Central memory CD4-positive, alpha-beta T cell (primary cell): ENCODE measurements at regions not wholly inside any gene's neighbourhood (a gene's known extent, or its start where the extent isn't known, plus 50 kb on each side); places are given as distances from the start of the nearest gene placed in this dataset.
A peak's percentile ranks its signal among the peaks of the same experiment; 100 is the strongest.

ENCODE experiments used
- DNase-seq: peaks from one replicate; pipeline ENCODE4 v3.0.0; 2022

DNA sequence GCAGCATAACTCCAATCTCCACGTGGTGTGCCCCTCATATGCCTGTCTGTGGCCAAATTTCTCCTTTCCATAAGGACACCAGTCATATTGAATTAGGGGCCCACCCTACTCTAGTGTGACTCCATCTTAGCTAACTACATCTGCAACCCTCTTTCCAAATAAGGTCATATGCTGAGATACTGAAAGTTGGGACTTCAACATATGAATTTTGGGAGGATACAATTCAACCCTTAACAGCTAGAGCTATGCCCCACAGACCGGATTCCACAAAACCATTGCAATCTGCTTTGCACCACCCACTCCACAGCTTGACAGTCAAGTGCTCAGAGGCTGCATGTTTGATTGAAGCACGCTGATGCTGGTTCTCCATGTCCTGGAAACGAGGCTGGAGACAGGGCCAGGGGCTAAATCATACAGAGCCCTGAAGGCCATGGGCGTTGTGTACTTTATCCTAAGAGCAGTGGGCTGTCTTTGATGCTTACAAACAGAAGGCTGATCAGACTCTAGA is 122.8 kb downstream of the MTX3 start:
- no peak for DNase-seq

DNA sequence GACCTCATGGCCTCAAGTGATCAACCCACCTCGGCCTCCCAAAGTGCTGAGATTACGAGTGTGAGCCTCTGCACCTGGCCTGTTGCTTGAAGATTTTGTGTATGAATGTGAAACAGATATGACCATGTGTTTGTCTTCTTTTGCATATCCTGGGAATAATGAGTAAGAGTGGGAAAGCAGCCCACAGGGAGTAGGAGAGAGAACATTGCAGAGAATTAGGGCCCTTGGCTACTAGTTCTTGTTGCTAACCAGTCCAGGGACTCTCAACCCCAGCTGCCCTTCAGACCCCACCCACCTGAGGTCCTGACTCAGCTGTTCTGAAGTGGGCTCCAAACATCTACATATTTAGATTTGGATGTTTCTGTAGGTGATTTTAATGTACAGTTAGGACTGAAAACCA is 125.5 kb downstream of the MTX3 start:
- no peak for DNase-seq

DNA sequence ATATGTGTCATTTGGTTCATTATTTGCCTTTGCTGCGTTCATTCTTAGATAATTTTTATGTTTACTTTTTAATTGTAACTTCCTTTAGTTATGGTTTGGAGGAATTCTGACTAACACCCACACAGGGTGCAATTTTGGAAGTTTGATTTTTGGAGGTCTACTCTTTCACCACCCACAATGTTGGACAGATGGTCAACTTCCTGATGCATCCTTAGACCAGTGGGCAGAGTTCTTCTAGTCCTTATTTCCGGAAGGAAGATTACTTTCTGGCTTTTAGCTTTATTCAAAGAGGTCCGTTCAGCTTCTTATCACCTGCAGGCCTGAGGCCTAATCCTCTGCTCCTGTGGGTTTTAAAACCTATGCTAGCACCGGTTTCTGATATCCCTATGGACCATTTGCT is 126.7 kb downstream of the MTX3 start:
- no peak for DNase-seq

DNA sequence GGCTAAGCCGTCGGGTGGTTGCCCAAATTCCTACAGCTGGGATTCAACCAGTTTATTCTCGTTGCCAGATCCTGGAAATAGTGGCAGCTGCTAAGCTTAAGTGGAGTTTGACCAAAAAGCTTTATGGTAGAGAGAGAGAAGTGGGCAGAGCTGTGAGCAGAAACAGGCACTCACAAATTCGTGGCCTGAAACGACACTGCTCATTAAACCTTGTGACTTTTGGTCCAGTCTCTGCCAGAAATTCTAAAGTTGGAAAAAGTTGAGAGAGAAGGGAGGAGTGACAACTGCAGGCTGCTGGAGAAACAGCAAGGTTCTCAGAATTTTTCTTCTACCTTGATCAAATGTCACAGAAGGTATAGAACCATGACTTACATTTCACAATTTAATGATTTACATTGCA is 131.5 kb downstream of the MTX3 start:
- no peak for DNase-seq

DNA sequence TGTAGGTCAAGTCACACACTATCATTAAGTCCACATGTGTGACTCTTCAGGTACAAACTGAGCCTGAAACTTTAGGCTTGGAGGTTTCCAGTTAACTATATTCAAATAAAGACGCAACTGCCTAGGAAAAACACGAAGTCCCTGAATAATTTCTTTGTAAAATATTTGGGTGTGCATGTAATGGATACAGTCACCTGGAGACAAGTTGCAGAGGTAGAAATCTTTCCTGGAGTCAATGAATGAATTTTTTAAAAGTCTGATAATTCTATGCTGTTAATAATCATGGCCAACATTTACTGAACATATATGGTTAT is 132.7 kb downstream of the MTX3 start:
- DNase-seq: no peak

DNA sequence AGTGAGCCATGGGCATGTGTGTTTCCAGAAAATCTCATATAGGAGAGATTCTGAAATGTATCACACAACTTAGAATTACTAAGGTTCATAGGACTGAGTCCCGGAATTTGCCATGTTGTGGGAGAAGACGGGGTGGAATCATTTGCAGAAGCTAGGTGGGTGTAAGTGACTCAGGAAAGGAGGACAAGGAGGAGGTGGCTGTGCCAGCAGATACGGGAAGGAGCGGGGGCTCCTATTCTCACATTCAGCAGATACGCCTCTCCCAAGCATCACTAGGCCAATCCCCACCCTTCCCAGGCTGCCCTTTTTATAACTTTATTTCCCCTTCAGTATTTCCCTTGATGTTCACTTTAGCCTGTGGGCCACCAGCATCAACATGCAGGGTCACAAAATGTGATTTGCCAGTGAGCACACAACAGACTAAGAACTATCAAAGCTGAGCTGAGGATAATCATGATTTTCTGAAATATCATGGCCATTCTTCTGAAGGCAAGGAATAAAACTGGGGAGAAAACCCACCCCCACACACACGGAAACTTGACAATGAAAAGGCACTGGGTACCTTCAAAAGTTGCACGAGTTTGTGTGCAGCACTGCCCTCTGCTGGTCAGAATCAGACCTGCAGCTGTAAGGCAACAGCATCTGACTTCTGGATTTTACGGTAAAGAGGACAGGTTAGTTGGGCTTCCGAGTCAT is 133.2 kb downstream of the MTX3 start:
- DNase-seq: peak; percentile 57

DNA sequence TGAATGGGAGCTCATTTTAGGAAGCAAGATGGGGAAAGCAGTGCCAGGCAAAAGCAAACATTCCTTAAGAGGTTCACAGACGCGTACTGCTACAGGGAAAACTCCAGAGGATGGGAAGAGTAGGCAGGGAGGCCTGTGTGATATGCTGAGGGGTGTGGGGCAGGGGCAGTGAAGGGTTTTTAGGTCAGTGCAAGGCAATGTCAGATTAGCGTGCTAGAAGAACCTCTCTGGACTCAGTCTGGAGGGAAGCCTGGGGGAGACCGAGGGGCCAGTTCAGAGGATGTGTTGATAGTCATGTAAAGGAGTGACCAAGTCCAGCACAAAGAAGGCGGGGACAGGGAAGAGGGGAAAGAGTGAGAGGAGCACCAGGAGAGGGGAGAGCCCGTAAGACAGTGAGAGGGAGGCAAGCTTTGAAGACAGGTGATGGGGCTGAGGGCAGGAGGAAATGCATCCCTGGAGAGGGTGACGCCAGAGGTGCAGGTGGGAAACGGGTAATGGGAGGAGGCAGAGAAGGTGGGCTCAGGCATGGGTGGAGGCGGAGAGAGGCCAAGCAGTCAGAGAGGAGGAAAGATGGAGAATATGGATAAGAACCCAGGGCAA is 134.5 kb downstream of the MTX3 start:
- DNase-seq: no peak

DNA sequence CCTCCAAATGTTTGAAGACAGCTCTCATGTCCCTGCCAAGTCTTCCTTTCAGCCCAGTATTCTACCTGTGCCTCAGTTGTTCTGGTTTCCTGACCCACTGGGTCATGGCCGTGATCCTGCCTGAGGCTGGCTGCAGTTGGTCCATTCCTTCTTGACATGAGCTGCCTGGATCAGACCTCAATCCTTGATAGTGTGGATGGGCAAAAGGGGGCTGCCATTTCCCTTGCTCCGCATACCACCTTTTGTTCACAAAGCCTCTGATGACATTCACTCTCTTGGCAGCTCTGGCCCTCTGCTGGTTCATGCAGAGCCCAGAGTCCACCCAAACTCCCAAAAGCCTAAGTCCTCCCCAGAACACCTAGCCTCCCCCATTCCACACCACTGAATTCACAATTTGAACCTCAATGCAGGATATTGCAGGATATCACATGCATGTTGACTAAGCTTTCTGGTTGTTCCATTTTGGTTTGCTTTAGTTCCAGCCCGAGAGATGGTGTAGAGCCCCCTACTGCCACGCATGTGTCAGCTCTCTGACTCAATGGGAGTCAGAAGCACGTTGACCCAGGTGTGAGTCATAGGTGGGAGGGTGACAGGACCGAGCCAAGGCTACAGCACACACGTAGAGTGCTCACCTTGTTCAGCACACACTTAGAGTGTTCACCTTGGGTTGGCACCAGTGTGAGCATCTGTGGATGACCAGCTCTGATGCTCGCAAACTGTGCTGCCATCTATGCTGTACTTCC is 137.2 kb downstream of the MTX3 start:
- DNase-seq: no peak

DNA sequence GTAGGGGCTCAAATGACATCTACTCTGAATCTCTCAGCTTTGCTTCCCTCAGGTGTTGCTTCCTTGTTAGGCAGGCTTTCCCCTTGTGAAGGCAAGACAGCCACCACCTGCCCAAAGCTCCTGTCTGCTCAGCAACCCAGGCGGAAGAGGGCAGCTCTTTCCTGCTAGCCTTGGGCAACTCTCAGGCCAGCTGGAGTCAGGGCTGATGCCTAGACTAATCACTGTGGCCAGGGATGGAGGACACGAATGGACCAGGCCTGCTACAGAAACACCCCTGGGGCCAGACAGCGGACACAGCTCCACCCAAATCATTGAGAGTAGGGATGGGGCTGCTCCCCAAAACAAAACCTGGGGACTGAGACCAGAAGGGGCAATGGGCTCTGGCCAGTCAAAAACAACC is 138.0 kb downstream of the MTX3 start:
- no peak for DNase-seq

DNA sequence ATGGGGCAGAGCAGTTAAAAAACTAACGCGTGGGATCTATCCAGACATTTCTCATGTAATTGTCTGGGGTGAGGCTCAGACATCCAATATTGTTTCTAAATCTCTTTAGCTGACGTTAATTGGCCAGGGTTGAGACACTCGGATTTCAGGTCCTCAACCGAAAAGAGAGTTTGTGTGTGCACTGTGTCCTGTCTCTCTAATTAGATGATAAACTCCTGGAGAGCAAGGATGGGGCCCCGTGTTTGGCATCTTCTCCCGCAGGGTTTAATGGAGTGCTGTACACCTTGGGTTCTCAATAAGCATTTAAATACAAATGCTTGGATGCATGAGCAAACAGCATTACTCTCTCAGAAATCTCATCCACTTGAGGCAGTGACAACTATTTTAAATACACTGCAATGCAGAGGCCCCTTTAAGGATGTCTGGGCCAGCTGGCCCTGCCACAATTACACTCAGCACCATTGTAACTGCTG is 139.6 kb downstream of the MTX3 start:
- DNase-seq: no peak

DNA sequence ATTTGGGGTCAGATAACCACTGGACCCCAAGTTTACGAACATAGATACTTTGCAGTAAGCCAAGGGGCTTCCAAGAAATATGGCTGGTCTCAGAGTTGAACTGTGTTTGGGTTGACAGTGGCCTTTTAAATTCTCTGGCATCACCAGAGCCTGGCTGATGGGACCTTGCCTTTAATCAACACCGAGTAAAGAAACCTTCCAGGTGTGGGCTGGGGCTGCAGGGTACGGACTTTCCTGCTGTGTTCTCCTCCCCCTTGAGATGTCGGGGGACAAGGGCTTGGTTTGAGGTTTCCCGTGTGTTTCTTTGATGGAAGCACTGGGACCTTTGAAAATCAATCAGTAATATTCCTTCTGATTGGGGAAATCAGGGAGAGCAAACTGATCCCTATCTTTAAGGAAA is 140.1 kb downstream of the MTX3 start:
- no peak for DNase-seq

DNA sequence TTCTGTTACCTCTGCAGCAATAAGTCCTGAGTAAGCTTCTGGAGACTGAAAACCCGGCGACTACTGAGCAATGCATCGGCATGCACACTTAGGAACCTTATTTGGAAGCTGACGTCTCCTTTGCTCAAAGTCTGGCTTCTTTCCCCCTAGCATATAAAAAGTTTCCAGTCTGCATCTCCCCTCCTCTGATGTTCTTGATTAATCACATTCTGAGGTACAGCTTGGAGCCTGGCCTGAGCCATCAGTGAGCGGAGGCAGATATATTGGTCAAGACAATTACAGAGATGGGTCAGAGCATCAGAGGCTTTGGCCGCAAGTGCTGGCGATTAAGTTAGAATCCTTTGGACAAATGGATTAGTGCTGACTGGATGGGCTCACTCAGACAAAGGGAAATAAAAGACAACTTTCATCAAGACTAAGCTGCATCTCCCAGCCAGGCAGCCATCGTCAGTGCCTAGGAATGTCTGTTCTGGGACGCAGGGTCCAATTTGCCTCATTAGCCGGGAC is 140.7 kb downstream of the MTX3 start:
- DNase-seq: no peak

DNA sequence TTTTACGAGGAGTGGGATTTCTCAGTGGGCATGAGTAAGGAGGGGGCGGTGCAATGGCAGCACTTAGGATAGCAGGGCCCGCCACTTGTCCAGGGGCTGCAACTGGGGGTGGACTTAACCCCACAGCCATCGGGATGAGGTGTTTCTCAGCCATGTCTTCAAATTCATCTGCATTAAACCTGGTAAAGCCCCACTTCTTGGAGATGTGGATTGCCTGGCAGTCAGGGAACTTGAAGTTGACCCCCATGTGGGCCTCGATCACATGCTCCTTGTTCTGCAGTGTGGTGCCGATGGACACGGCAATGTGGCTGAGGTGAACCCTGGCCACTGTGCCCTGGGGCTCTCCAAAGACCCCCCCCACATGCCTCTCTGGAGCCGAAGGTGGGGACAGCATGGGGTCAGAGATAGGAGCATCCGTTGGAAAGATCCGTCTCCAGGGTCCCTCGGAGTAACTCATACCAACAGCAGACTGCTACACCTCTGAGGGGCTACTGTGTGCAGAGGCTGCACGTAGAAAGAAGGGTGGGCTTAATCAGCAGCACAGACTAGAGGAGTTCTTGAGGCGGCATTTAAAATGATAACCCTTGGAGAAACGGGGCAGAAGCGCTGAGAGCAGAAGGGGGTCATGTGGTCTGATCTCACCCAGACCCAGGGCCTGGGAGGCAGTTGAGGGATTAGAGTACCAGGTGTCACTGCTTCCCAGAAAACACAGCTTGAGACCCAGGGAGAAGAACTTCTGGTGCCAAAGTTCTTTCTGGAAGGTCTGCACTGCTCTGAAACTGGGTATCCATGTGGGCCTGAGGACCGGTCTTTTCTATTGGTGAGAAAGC is 141.4 kb downstream of the MTX3 start:
- DNase-seq: no peak
